NCI-H1417 (cell line): ENCODE measurements at regions not wholly inside any gene's neighbourhood (a gene's known extent, or its start where the extent isn't known, plus 50 kb on each side); places are given as distances from the start of the nearest gene placed in this dataset.
A peak's percentile ranks its signal among the peaks of the same experiment; 100 is the strongest.

Experiments
- DNase-seq, 3 experiments: peaks; one replicate each; lab custom pipeline; 2025; lab: John Stamatoyannopoulos, UW

GRCh38 chr2:105595536-105595935 lies 149.2 kb upstream of the NCK2 start:
- DNase-seq: no peak

DNA sequence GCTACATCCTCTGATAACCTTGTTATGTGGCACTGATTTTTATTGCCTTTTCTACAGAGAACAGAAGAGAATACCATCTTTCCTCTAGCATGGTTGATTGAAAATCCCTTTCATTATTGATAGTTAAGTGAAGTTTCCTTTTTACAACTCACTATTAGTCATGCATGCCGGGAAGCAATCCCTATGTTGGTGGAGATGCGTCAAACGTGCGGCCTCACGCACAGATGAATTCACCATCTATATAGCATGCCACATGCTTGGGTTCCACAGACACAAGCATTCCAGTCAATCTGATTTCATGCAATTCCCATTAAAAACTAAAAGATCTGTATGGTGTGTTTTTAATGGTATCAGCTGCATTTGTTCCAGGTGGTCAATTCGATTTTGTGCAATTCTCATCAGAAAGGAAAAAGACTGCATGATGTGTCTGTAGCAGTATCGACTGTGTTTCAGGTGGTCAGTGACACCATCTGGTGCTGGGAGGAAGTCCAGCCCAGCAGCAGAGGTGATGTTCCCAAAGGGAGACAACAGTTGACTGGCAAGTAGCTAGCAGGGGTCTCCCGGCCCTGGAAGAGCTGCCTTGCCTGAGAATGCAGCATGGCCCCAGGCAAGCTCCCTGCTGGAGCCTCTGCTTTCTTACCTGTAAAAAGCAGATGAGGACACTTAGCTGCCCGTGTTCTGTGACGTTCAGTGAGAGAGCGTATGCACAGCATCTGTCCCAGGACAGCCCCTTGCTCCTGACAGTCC lies 151.3 kb upstream of the NCK2 start:
- DNase-seq: no peak

GRCh38 chr2:105592288-105592687 lies 152.4 kb upstream of the NCK2 start:
- no peak for DNase-seq

GRCh38 chr2:105590780-105591660 lies 153.7 kb upstream of the NCK2 start:
- peak in 1 of 3 experiments; percentile 24 for DNase-seq

DNA sequence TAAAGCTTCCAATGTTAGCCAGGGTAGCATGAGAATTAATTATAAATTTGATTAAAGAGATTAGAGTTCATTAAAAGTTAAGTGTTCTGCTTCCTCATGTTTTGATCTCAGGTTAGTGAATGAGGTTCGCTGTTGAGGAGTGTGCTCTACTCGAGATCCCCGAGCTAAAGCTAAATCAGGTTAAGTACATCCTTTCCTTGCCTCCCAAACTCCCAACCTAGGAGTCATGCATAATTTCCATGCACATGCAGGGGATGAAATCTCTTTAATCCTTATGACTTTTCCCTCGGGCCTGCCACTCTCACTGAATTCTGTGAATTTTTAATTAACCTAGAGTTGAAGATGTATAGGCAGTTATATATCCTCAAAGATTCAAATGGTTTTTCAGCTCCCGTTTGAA lies 156.1 kb upstream of the NCK2 start:
- DNase-seq: no peak

DNA sequence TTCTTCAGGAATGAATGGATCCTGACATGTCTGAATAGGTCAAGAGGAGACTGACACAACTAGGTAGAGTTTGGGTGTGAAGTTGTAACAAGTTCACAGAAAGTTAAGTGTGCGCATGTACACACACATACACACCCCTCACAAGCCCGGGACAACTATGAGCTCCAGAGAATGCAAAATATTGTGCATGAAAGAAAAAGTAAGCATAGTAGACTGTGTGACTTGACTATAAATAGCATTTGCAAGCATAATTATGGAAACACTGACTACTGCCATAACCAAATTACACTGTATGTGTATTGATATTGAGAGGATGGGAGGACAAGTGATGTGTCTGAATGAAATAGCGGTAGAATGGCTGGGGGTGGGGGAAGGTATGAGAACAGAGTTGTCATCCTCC lies 157.1 kb upstream of the NCK2 start:
- DNase-seq: no peak

- no peak for DNase-seq
Measured at GRCh38 chr2:105584435-105585010, 160.2 kb upstream of the NCK2 start.

GRCh38 chr2:105582952-105583660 lies 161.6 kb upstream of the NCK2 start:
- DNase-seq: peak in 1 of 3 experiments; percentile 4

GRCh38 chr2:105581555-105581944 lies 163.2 kb upstream of the NCK2 start:
- no peak for DNase-seq

- DNase-seq: no peak
Measured at GRCh38 chr2:105580870-105581554, 163.7 kb upstream of the NCK2 start.

GRCh38 chr2:105580216-105580615 lies 164.5 kb upstream of the NCK2 start:
- no peak for DNase-seq

- no peak for DNase-seq
Measured at GRCh38 chr2:105578166-105578565, 166.5 kb upstream of the NCK2 start.

DNA sequence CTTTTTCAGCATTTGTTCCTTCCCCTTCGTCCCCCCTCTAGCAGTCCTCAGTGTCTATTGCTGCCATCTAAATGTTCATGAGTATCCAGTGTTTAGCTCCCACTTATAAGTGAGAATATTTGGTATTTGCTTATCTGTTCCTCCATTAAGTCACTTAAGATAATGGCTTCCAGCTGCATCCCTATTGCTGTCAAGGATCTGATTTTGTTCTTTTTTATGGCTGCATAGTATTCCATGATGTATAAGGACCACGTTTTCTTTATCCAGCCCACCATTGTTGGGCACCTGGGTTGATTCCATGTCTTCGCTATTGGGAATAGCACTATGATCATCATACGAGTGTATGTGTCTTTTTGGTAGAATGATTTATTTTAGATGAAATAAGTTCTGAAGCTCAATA lies 166.9 kb upstream of the NCK2 start:
- DNase-seq: no peak

GRCh38 chr2:105576440-105577241 lies 168.1 kb upstream of the NCK2 start:
- peak; percentile 17 to 67 (median 30) for DNase-seq

DNA sequence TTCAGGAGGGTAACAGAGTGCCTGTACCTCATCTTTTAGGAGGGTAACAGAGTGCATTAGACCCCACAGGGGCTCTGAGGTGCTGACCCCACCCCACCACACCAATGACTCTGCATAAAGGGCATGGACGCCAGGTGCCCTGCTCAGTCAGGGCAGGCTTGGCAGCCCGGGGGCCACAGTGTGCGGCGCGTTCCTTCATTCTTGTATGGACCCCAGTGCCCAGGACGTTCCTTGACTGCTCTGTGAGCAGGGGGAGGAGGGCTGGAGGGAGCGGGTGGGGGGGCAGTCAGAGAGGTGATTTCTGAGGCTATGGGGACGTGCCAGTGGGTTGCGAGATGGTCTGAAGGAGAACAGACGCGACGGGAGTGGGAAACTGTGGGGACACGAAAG lies 168.7 kb upstream of the NCK2 start:
- no peak for DNase-seq

- DNase-seq: no peak
Measured at GRCh38 chr2:105575499-105576025, 169.2 kb upstream of the NCK2 start.

GRCh38 chr2:105574796-105575344 lies 169.8 kb upstream of the NCK2 start:
- DNase-seq: no peak

GRCh38 chr2:105573910-105574655 lies 170.6 kb upstream of the NCK2 start:
- DNase-seq: peak; percentile 22 to 78 (median 54)

- no peak for DNase-seq
Measured at GRCh38 chr2:105573490-105573889, 171.2 kb upstream of the NCK2 start.
